Thoracic aorta (tissue), 2 donors: ENCODE measurements at regions not wholly inside any gene's neighbourhood (a gene's known extent, or its start where the extent isn't known, plus 50 kb on each side); places are given as distances from the start of the nearest gene placed in this dataset.
A peak's percentile ranks its signal among the peaks of the same experiment; 100 is the strongest.

Source experiments
- ATAC-seq: fragments of 150-250 bp; one replicate; pipeline ENCODE4 v1.8.0; 2017; ENCODE audit warnings: low read depth; ENCODE audit not compliant: insufficient number of reproducible peaks, low FRiP score
- DNase-seq: peaks from one replicate; pipeline ENCODE4 v3.0.0-alpha.2; 2020; ENCODE audit warnings: low spot score
- H3K27ac ChIP-seq, 2 donors: fragments of 200-600 bp; sonication (generic); 1 replicate in 1 of 2; 2 replicates in 1 of 2; pipeline ENCODE4 v1.5.1; 2016; ENCODE audit warnings: mild to moderate bottlenecking in 2 of 2, moderate library complexity in 2 of 2
- H3K27me3 ChIP-seq: fragments of 200-600 bp; sonication (generic); replicated peaks from 2 replicates; pipeline ENCODE4 v1.6.0; 2016; ENCODE audit warnings: mild to moderate bottlenecking; ENCODE audit not compliant: insufficient read depth
- H3K36me3 ChIP-seq: fragments of 200-600 bp; sonication (generic); one replicate; pipeline ENCODE4 v1.5.1; 2016
- H3K4me1 ChIP-seq, 2 donors: fragments of 200-600 bp; sonication (generic); 1 replicate in 1 of 2; 2 replicates in 1 of 2; pipeline versions ENCODE4 v1.5.1 to v1.6.0; 2016; ENCODE audit warnings: low read depth in 2 of 2, mild to moderate bottlenecking in 1 of 2; ENCODE audit not compliant: control insufficient read depth in 1 of 2
- H3K4me3 ChIP-seq: fragments of 200-600 bp; sonication (generic); 2 replicates; pipeline ENCODE4 v1.5.1; 2016; ENCODE audit warnings: mild to moderate bottlenecking
- H3K9me3 ChIP-seq: fragments of 200-600 bp; sonication (generic); 2 replicates; pipeline ENCODE4 v1.5.1; 2016
- CTCF ChIP-seq: fragments of 200-600 bp; sonication (generic); IDR thresholded peaks from one replicate; pipeline ENCODE4 v1.5.1; 2019; ENCODE audit warnings: antibody characterized with exemption

GRCh38 chr10:33120700-33121099 is 162.7 kb upstream of the ITGB1 start:
- H3K9me3 ChIP-seq: no peaks in the 10 kb centered on the region
- peaks cover 0 to 13% of the 10 kb centered on the region in 2 donors for H3K4me1 ChIP-seq
- H3K4me3 ChIP-seq: no peak overlapping the region
- H3K27ac ChIP-seq: no peak overlapping the region
- DNase-seq (no peak), ATAC-seq (no peak)
- no peak for TF ChIP-seq CTCF
- H3K27me3 ChIP-seq: no peaks in the 10 kb centered on the region
- H3K36me3 ChIP-seq: no peaks in the 10 kb centered on the region

GRCh38 chr10:33120275-33120674 is 162.2 kb upstream of the ITGB1 start:
- Histone ChIP-seq H3K4me1 (peaks cover 0 to 13% of the 10 kb centered on the region in 2 donors), H3K36me3 (no peaks in the 10 kb centered on the region), H3K4me3 (no peak overlapping the region), H3K27ac (no peak overlapping the region), H3K27me3 (no peaks in the 10 kb centered on the region), H3K9me3 (no peaks in the 10 kb centered on the region)
- no peak for DNase-seq
- no peak for ATAC-seq
- TF ChIP-seq CTCF: no peak

- Histone ChIP-seq H3K27ac (no peak overlapping the region), H3K9me3 (no peaks in the 10 kb centered on the region), H3K36me3 (no peaks in the 10 kb centered on the region), H3K4me1 (peaks cover 0 to 24% of the 10 kb centered on the region in 2 donors), H3K27me3 (no peaks in the 10 kb centered on the region), H3K4me3 (no peak overlapping the region)
- no peak for DNase-seq
- no peak for TF ChIP-seq CTCF
- no peak for ATAC-seq
These were observed 159.8 kb upstream of the ITGB1 start for GRCh38 chr10:33117816-33118215.

GRCh38 chr10:33117230-33117629 is 159.2 kb upstream of the ITGB1 start:
- ATAC-seq: no peak
- TF ChIP-seq CTCF: no peak
- no peak overlapping the region for H3K4me3 ChIP-seq

GRCh38 chr10:33115738-33116719 is 158.0 kb upstream of the ITGB1 start:
- H3K27me3 ChIP-seq: no peaks in the 10 kb centered on the region
- H3K9me3 ChIP-seq: no peaks in the 10 kb centered on the region
- no peak for DNase-seq
- TF ChIP-seq CTCF: peak; percentile 27
- no peak overlapping the region for H3K27ac ChIP-seq
- no peak for ATAC-seq
- peaks cover 0 to 15% of the 10 kb centered on the region in 2 donors for H3K4me1 ChIP-seq
- no peaks in the 10 kb centered on the region for H3K36me3 ChIP-seq
- no peak overlapping the region for H3K4me3 ChIP-seq

More at GRCh38 chr10:33117230-33117629, 159.2 kb upstream of the ITGB1 start:
- no peak for DNase-seq
- H3K9me3 ChIP-seq: no peaks in the 10 kb centered on the region
- H3K27me3 ChIP-seq: no peaks in the 10 kb centered on the region
- peaks cover 0 to 19% of the 10 kb centered on the region in 2 donors for H3K4me1 ChIP-seq
- H3K36me3 ChIP-seq: no peaks in the 10 kb centered on the region
- no peak overlapping the region for H3K27ac ChIP-seq
